ENCODE measurements at regions not wholly inside any gene's neighbourhood (a gene's known extent, or its start where the extent isn't known, plus 50 kb on each side); places are given as distances from the start of the nearest gene placed in this dataset.

GRCh38 chr1:39141925-39142324, 62.6 kb upstream of the MACF1 start:
- no peak for DNase-seq

- no peak for DNase-seq
Observed at GRCh38 chr1:39142401-39143060, 62.0 kb upstream of the MACF1 start.

- no peak for DNase-seq
Observed at GRCh38 chr1:39144924-39145323, 59.6 kb upstream of the MACF1 start.

- DNase-seq = no peak
Observed at GRCh38 chr1:39145331-39145965, 59.0 kb upstream of the MACF1 start.

GRCh38 chr1:39146681-39147080, 57.8 kb upstream of the MACF1 start:
- DNase-seq = no peak

- no peak for DNase-seq
Observed at GRCh38 chr1:39147099-39148025, 57.1 kb upstream of the MACF1 start.

GRCh38 chr1:39148942-39149341, 55.6 kb upstream of the MACF1 start:
- no peak for DNase-seq

GRCh38 chr1:39149509-39149908, 55.0 kb upstream of the MACF1 start:
- no peak for DNase-seq

GRCh38 chr1:39150779-39151178, 53.7 kb upstream of the MACF1 start:
- DNase-seq = no peak

GRCh38 chr1:39151267-39151666, 53.2 kb upstream of the MACF1 start:
- no peak for DNase-seq

- no peak for DNase-seq
Observed at GRCh38 chr1:39152923-39153322, 51.6 kb upstream of the MACF1 start.

- no peak for DNase-seq
Observed at GRCh38 chr1:39153684-39154083, 50.8 kb upstream of the MACF1 start.

- DNase-seq = no peak
Observed at GRCh38 chr1:39154553-39155421, 49.7 kb upstream of the MACF1 start.

Data from hematopoietic multipotent progenitor cell treated with erythropoietin and hydrocortisone succinate and interleukin-3 and kit ligand, for 8 days (in vitro differentiated cells).